Activated CD4-positive, CD25-positive, alpha-beta regulatory T cell (primary cell): ENCODE measurements at regions not wholly inside any gene's neighbourhood (a gene's known extent, or its start where the extent isn't known, plus 50 kb on each side); places are given as distances from the start of the nearest gene placed in this dataset.

Source experiments
- DNase-seq, 4 experiments: peaks; one replicate each; lab custom pipeline; 2025; lab: John Stamatoyannopoulos, UW

GRCh38 chr13:80284290-80284689 lies 56.6 kb downstream of the SPRY2 start:
- no peak for DNase-seq

GRCh38 chr13:80278706-80279105 lies 62.2 kb downstream of the SPRY2 start:
- DNase-seq = no peak

GRCh38 chr13:80276371-80277289 lies 64.3 kb downstream of the SPRY2 start:
- DNase-seq = no peak

GRCh38 chr13:80274643-80275042 lies 66.3 kb downstream of the SPRY2 start:
- no peak for DNase-seq

- DNase-seq = no peak
Measured at GRCh38 chr13:80273718-80274117, 67.2 kb downstream of the SPRY2 start.

- no peak for DNase-seq
Measured at GRCh38 chr13:80265348-80265747, 75.6 kb downstream of the SPRY2 start.

GRCh38 chr13:80263745-80264513 lies 77.0 kb downstream of the SPRY2 start:
- DNase-seq = no peak

- DNase-seq = no peak
Measured at GRCh38 chr13:80262051-80262695, 78.8 kb downstream of the SPRY2 start.

GRCh38 chr13:80259159-80259558 lies 81.8 kb downstream of the SPRY2 start:
- DNase-seq = no peak

GRCh38 chr13:80256352-80256932 lies 84.5 kb downstream of the SPRY2 start:
- DNase-seq = no peak

GRCh38 chr13:80255946-80256345 lies 85.0 kb downstream of the SPRY2 start:
- no peak for DNase-seq

- DNase-seq = no peak
Measured at GRCh38 chr13:80251403-80251802, 89.5 kb downstream of the SPRY2 start.

GRCh38 chr13:80250213-80250810 lies 90.6 kb downstream of the SPRY2 start:
- DNase-seq = no peak

- DNase-seq = no peak
Measured at GRCh38 chr13:80249516-80250212, 91.3 kb downstream of the SPRY2 start.

GRCh38 chr13:80245162-80245733 lies 95.7 kb downstream of the SPRY2 start:
- no peak for DNase-seq

GRCh38 chr13:80244574-80244973 lies 96.4 kb downstream of the SPRY2 start:
- no peak for DNase-seq

- DNase-seq = no peak
Measured at GRCh38 chr13:80242728-80243427, 98.0 kb downstream of the SPRY2 start.

GRCh38 chr13:80239571-80240255 lies 101.2 kb downstream of the SPRY2 start:
- DNase-seq = no peak

GRCh38 chr13:80239116-80239515 lies 101.8 kb downstream of the SPRY2 start:
- DNase-seq = no peak

GRCh38 chr13:80237646-80238045 lies 103.3 kb downstream of the SPRY2 start:
- DNase-seq = no peak
